ENCODE measurements at regions not wholly inside any gene's neighbourhood (a gene's known extent, or its start where the extent isn't known, plus 50 kb on each side); places are given as distances from the start of the nearest gene placed in this dataset.

- H2BK120ac ChIP-seq (ENCODE audit: insufficient read depth, low read length, poor library complexity), result no peak overlapping the region
- H3K14ac ChIP-seq (ENCODE audit: low read length), result no peak overlapping the region
- H3K4me3 ChIP-seq (ENCODE audit: low read depth, low read length), result no peak overlapping the region
- no peak overlapping the region for H2AK5ac ChIP-seq (ENCODE audit: low read length)
- no peak overlapping the region for H3K9ac ChIP-seq (ENCODE audit: low read length)
- H4K91ac ChIP-seq (ENCODE audit: low read depth, low read length), result no peak overlapping the region
- H2BK12ac ChIP-seq (ENCODE audit: low read length), result no peak overlapping the region
- H3K4me1 ChIP-seq (ENCODE audit: control insufficient read depth in 1 of 2, insufficient read depth in 2 of 2, low read length in 2 of 2), result peaks cover 3 to 7% of the 10 kb centered on the region in 2 experiments
- peaks cover 6% of the 10 kb centered on the region for H3K79me1 ChIP-seq (ENCODE audit: low read length)
- H3K18ac ChIP-seq (ENCODE audit: low read length), result no peak overlapping the region
- no peak overlapping the region for H3K27ac ChIP-seq (ENCODE audit: low read depth, low read length)
- H3K23ac ChIP-seq (ENCODE audit: low read length), result no peak overlapping the region
- H2AFZ ChIP-seq (ENCODE audit: insufficient read depth, low read length, poor library complexity), result no peak overlapping the region
- no peak overlapping the region for H3K4me2 ChIP-seq (ENCODE audit: low read length)
- no peak overlapping the region for H3K4ac ChIP-seq (ENCODE audit: low read depth, low read length)
- no peaks in the 10 kb centered on the region for H3K36me3 ChIP-seq (ENCODE audit: control insufficient read depth in 1 of 2, insufficient read depth in 2 of 2, low read length in 2 of 2)
- no peak for DNase-seq
- no peaks in the 10 kb centered on the region for H3K27me3 ChIP-seq (ENCODE audit: insufficient read depth, low read length)
- H3K9me3 ChIP-seq (ENCODE audit: insufficient read depth, low read depth, low read length), result no peaks in the 10 kb centered on the region
- H2BK5ac ChIP-seq (ENCODE audit: low read depth, low read length, poor library complexity), result no peak overlapping the region
- no CpG with 5 or more reads among the region's 1 CpG for WGBS (ENCODE audit: extremely low coverage, insufficient coverage, insufficient read length)
- H3K79me2 ChIP-seq (ENCODE audit: control insufficient read depth, insufficient read depth, low read length, poor library complexity), result no peaks in the 10 kb centered on the region
- no peak overlapping the region for H4K12ac ChIP-seq (ENCODE audit: low read depth, low read length)
- H4K8ac ChIP-seq (ENCODE audit: low read depth, low read length), result no peak overlapping the region
Measured at GRCh38 chr16:6976716-6977115, 355.9 kb upstream of the RBFOX1 start.

- no peak overlapping the region for H3K23ac ChIP-seq (ENCODE audit: low read length)
- H4K8ac ChIP-seq (ENCODE audit: low read depth, low read length), result no peak overlapping the region
- no peak overlapping the region for H3K14ac ChIP-seq (ENCODE audit: low read length)
- H3K18ac ChIP-seq (ENCODE audit: low read length), result no peak overlapping the region
- no peak overlapping the region for H3K4me3 ChIP-seq (ENCODE audit: low read depth, low read length)
- no CpG with 5 or more reads among the region's 3 CpGs for WGBS (ENCODE audit: extremely low coverage, insufficient coverage, insufficient read length)
- peaks cover 3 to 8% of the 10 kb centered on the region in 2 experiments for H3K4me1 ChIP-seq (ENCODE audit: control insufficient read depth in 1 of 2, insufficient read depth in 2 of 2, low read length in 2 of 2)
- no peak overlapping the region for H3K27ac ChIP-seq (ENCODE audit: low read depth, low read length)
- no peak overlapping the region for H3K9ac ChIP-seq (ENCODE audit: low read length)
- H2BK120ac ChIP-seq (ENCODE audit: insufficient read depth, low read length, poor library complexity), result no peak overlapping the region
- no peak overlapping the region for H2BK5ac ChIP-seq (ENCODE audit: low read depth, low read length, poor library complexity)
- H3K36me3 ChIP-seq (ENCODE audit: control insufficient read depth in 1 of 2, insufficient read depth in 2 of 2, low read length in 2 of 2), result no peaks in the 10 kb centered on the region
- H2BK12ac ChIP-seq (ENCODE audit: low read length), result no peak overlapping the region
- H3K4me2 ChIP-seq (ENCODE audit: low read length), result no peak overlapping the region
- no peak overlapping the region for H2AK5ac ChIP-seq (ENCODE audit: low read length)
- H2AFZ ChIP-seq (ENCODE audit: insufficient read depth, low read length, poor library complexity), result no peak overlapping the region
- no peak for DNase-seq
- no peaks in the 10 kb centered on the region for H3K27me3 ChIP-seq (ENCODE audit: insufficient read depth, low read length)
- H3K79me1 ChIP-seq (ENCODE audit: low read length), result no peaks in the 10 kb centered on the region
- H3K4ac ChIP-seq (ENCODE audit: low read depth, low read length), result no peak overlapping the region
- no peaks in the 10 kb centered on the region for H3K9me3 ChIP-seq (ENCODE audit: insufficient read depth, low read depth, low read length)
- no peak overlapping the region for H4K91ac ChIP-seq (ENCODE audit: low read depth, low read length)
- H4K12ac ChIP-seq (ENCODE audit: low read depth, low read length), result no peak overlapping the region
- no peaks in the 10 kb centered on the region for H3K79me2 ChIP-seq (ENCODE audit: control insufficient read depth, insufficient read depth, low read length, poor library complexity)
Measured at GRCh38 chr16:6970171-6970857, 362.3 kb upstream of the RBFOX1 start.

GRCh38 chr16:6969594-6969993 lies 363.1 kb upstream of the RBFOX1 start:
- H2AK5ac ChIP-seq (ENCODE audit: low read length), result no peak overlapping the region
- H3K9ac ChIP-seq (ENCODE audit: low read length), result no peak overlapping the region
- H3K4me2 ChIP-seq (ENCODE audit: low read length), result no peak overlapping the region
- no peak overlapping the region for H4K91ac ChIP-seq (ENCODE audit: low read depth, low read length)
- H3K36me3 ChIP-seq (ENCODE audit: control insufficient read depth in 1 of 2, insufficient read depth in 2 of 2, low read length in 2 of 2), result no peaks in the 10 kb centered on the region
- H2AFZ ChIP-seq (ENCODE audit: insufficient read depth, low read length, poor library complexity), result no peak overlapping the region
- H2BK120ac ChIP-seq (ENCODE audit: insufficient read depth, low read length, poor library complexity), result no peak overlapping the region
- H3K4me1 ChIP-seq (ENCODE audit: control insufficient read depth in 1 of 2, insufficient read depth in 2 of 2, low read length in 2 of 2), result peaks cover 3 to 8% of the 10 kb centered on the region in 2 experiments
- WGBS (ENCODE audit: extremely low coverage, insufficient coverage, insufficient read length), result no CpG with 5 or more reads among the region's 5 CpGs
- H4K12ac ChIP-seq (ENCODE audit: low read depth, low read length), result no peak overlapping the region
- H3K4ac ChIP-seq (ENCODE audit: low read depth, low read length), result no peak overlapping the region
- H3K9me3 ChIP-seq (ENCODE audit: insufficient read depth, low read depth, low read length), result no peaks in the 10 kb centered on the region
- H2BK12ac ChIP-seq (ENCODE audit: low read length), result no peak overlapping the region
- H3K27ac ChIP-seq (ENCODE audit: low read depth, low read length), result no peak overlapping the region
- no peak for DNase-seq
- H4K8ac ChIP-seq (ENCODE audit: low read depth, low read length), result no peak overlapping the region
- H2BK5ac ChIP-seq (ENCODE audit: low read depth, low read length, poor library complexity), result no peak overlapping the region
- H3K79me1 ChIP-seq (ENCODE audit: low read length), result peaks cover 3% of the 10 kb centered on the region
- no peak overlapping the region for H3K23ac ChIP-seq (ENCODE audit: low read length)
- no peaks in the 10 kb centered on the region for H3K27me3 ChIP-seq (ENCODE audit: insufficient read depth, low read length)
- H3K4me3 ChIP-seq (ENCODE audit: low read depth, low read length), result no peak overlapping the region
- no peak overlapping the region for H3K14ac ChIP-seq (ENCODE audit: low read length)
- H3K18ac ChIP-seq (ENCODE audit: low read length), result no peak overlapping the region
- H3K79me2 ChIP-seq (ENCODE audit: control insufficient read depth, insufficient read depth, low read length, poor library complexity), result no peaks in the 10 kb centered on the region

- no peaks in the 10 kb centered on the region for H3K79me2 ChIP-seq (ENCODE audit: control insufficient read depth, insufficient read depth, low read length, poor library complexity)
- H2AFZ ChIP-seq (ENCODE audit: insufficient read depth, low read length, poor library complexity), result no peak overlapping the region
- H3K27ac ChIP-seq (ENCODE audit: low read depth, low read length), result no peak overlapping the region
- H3K23ac ChIP-seq (ENCODE audit: low read length), result no peak overlapping the region
- no peak overlapping the region for H2BK12ac ChIP-seq (ENCODE audit: low read length)
- no peak overlapping the region for H3K4ac ChIP-seq (ENCODE audit: low read depth, low read length)
- no peak overlapping the region for H3K9ac ChIP-seq (ENCODE audit: low read length)
- H4K91ac ChIP-seq (ENCODE audit: low read depth, low read length), result no peak overlapping the region
- H3K9me3 ChIP-seq (ENCODE audit: insufficient read depth, low read depth, low read length), result no peaks in the 10 kb centered on the region
- no peak overlapping the region for H3K4me3 ChIP-seq (ENCODE audit: low read depth, low read length)
- WGBS (ENCODE audit: extremely low coverage, insufficient coverage, insufficient read length), result no CpG with 5 or more reads among the region's 10 CpGs
- no peak overlapping the region for H2BK5ac ChIP-seq (ENCODE audit: low read depth, low read length, poor library complexity)
- no peak overlapping the region for H3K14ac ChIP-seq (ENCODE audit: low read length)
- no peak overlapping the region for H3K4me2 ChIP-seq (ENCODE audit: low read length)
- DNase-seq, result no peak
- no peak overlapping the region for H4K12ac ChIP-seq (ENCODE audit: low read depth, low read length)
- no peak overlapping the region for H4K8ac ChIP-seq (ENCODE audit: low read depth, low read length)
- no peaks in the 10 kb centered on the region for H3K27me3 ChIP-seq (ENCODE audit: insufficient read depth, low read length)
- H3K79me1 ChIP-seq (ENCODE audit: low read length), result peaks cover 3% of the 10 kb centered on the region
- H3K18ac ChIP-seq (ENCODE audit: low read length), result no peak overlapping the region
- H2BK120ac ChIP-seq (ENCODE audit: insufficient read depth, low read length, poor library complexity), result no peak overlapping the region
- no peak overlapping the region for H2AK5ac ChIP-seq (ENCODE audit: low read length)
- H3K36me3 ChIP-seq (ENCODE audit: control insufficient read depth in 1 of 2, insufficient read depth in 2 of 2, low read length in 2 of 2), result no peaks in the 10 kb centered on the region
- peaks cover 3 to 8% of the 10 kb centered on the region in 2 experiments for H3K4me1 ChIP-seq (ENCODE audit: control insufficient read depth in 1 of 2, insufficient read depth in 2 of 2, low read length in 2 of 2)
Measured at GRCh38 chr16:6967796-6968320, 364.8 kb upstream of the RBFOX1 start.
